Common myeloid progenitor, CD34-positive (primary cell): ENCODE measurements at regions not wholly inside any gene's neighbourhood (a gene's known extent, or its start where the extent isn't known, plus 50 kb on each side); places are given as distances from the start of the nearest gene placed in this dataset.

Experiments
- CTCF ChIA-PET: fragments of 350-600 bp; sonication (Branson Sonifier 250); formaldehyde crosslinking; loops from one replicate; lab custom pipeline; 2021; ENCODE audit warnings: antibody characterized with exemption; lab: Charles Lee
- POLR2A ChIA-PET: fragments of 350-600 bp; sonication (Branson Sonifier 250); formaldehyde crosslinking; loops from one replicate; lab custom pipeline; 2021; ENCODE audit warnings: antibody characterized with exemption; lab: Charles Lee
- DNase-seq, 3 donors: peaks; one replicate each; pipeline versions ENCODE4 v3.0.0 to v3.0.0-alpha.2; 2013
- H3K27ac ChIP-seq, 2 experiments: 1 replicate in 1 of 2; 2 replicates in 1 of 2; pipeline ENCODE4 v1.7.0; 2013; ENCODE audit warnings: inconsistent platforms in 2 of 2, low read length in 2 of 2, mild to moderate bottlenecking in 2 of 2, low read depth in 1 of 2, moderate library complexity in 1 of 2; ENCODE audit not compliant: severe bottlenecking in 2 of 2, insufficient read depth in 1 of 2, poor library complexity in 1 of 2
- H3K27me3 ChIP-seq, 5 experiments: replicated peaks in 2 of 5; 1 replicate in 3 of 5; 2 replicates in 2 of 5; pipeline versions ENCODE4 v1.6.1 to v1.7.0; 2013; ENCODE audit warnings: low read length in 4 of 5, mild to moderate bottlenecking in 2 of 5, moderate library complexity in 2 of 5, inconsistent platforms in 1 of 5; ENCODE audit not compliant: insufficient read depth in 5 of 5, control insufficient read depth in 4 of 5
- H3K36me3 ChIP-seq, 4 experiments: 1 replicate in 2 of 4; 2 replicates in 2 of 4; pipeline versions ENCODE4 v1.6.1 to v1.7.0; 2013; ENCODE audit warnings: low read length in 3 of 4, control low read depth in 1 of 4, mild to moderate bottlenecking in 1 of 4; ENCODE audit not compliant: control insufficient read depth in 4 of 4, insufficient read depth in 4 of 4
- H3K4me1 ChIP-seq, 4 experiments: 1 replicate in 3 of 4; 2 replicates in 1 of 4; pipeline versions ENCODE4 v1.6.1 to v1.7.1; 2013; ENCODE audit warnings: low read length in 3 of 4, mild to moderate bottlenecking in 3 of 4, control low read depth in 1 of 4, inconsistent platforms in 1 of 4, moderate library complexity in 1 of 4; ENCODE audit not compliant: control insufficient read depth in 4 of 4, insufficient read depth in 4 of 4; ENCODE audit errors: control extremely low read depth in 1 of 4
- H3K4me3 ChIP-seq, 7 experiments: 1 replicate in 4 of 7; 2 replicates in 3 of 7; pipeline versions ENCODE4 v1.5.1 to v1.7.0; 2013; ENCODE audit warnings: mild to moderate bottlenecking in 7 of 7, low read length in 6 of 7, moderate library complexity in 6 of 7, inconsistent platforms in 2 of 7, low read depth in 2 of 7, control low read depth in 1 of 7; ENCODE audit not compliant: insufficient read depth in 4 of 7, control insufficient read depth in 1 of 7; ENCODE audit errors: extremely low read depth in 1 of 7
- H3K9me3 ChIP-seq, 5 experiments: 1 replicate in 4 of 5; 2 replicates in 1 of 5; pipeline versions ENCODE4 v1.6.1 to v1.7.1; 2013; ENCODE audit warnings: low read length in 4 of 5, mild to moderate bottlenecking in 2 of 5, inconsistent platforms in 1 of 5, low read depth in 1 of 5, moderate library complexity in 1 of 5; ENCODE audit not compliant: control insufficient read depth in 4 of 5, insufficient read depth in 2 of 5; ENCODE audit errors: control extremely low read depth in 1 of 5
- WGBS: methylation state at CpG from one replicate; pipeline ENCODE4 v1.1.5; 2013; ENCODE audit not compliant: insufficient coverage; 5-methylcytosine and 5-hydroxymethylcytosine counted together

DNA sequence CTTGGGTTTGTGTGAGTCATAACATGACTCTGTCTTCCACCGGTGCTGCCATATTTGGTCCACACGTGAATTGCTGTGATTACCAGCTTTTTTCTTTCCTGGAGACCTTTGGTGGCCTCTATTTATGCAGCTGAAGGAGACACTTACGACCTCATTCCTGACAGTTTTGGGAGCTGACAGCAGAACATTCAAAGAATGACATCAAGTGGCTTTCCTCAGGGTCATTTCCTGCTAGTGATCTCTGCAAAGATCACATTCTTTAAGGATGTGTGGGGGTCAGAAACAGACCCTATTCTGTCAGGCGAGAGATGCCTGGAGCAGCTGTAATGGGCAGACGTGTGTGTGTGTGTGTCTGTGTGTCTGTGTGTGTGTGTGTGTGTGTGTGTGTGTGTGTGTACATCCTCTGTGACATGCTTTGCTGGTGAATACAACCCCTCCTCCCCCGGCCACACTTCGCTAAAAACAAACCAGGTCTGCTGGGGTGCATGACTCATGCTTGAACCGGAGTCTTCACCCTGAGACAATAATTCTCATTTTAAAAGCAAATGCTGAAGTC lies 115.6 kb downstream of the TMEM170B start:
- H3K27ac ChIP-seq = no peak overlapping the region
- no peaks in the 10 kb centered on the region for H3K36me3 ChIP-seq
- H3K4me1 ChIP-seq = peaks cover 0 to 11% (median 5%) of the 10 kb centered on the region in 4 experiments
- DNase-seq = peak; percentile 29 to 80 (median 73)
- H3K27me3 ChIP-seq = no peaks in the 10 kb centered on the region
- ChIA-PET CTCF (interaction anchor here (0.9 to 2.6 kb wide), 8 partner anchors 8 to 954 kb away, joined by 3 to 17 read pairs (median 5); partner anchors contain the start of gene EDN1), POLR2A (no interaction called here)
- WGBS = 70% methylated on average over 5 of the region's 8 CpGs
- no peak overlapping the region for H3K4me3 ChIP-seq
- peaks cover 0 to 7% (median 0%) of the 10 kb centered on the region in 5 experiments for H3K9me3 ChIP-seq

DNA sequence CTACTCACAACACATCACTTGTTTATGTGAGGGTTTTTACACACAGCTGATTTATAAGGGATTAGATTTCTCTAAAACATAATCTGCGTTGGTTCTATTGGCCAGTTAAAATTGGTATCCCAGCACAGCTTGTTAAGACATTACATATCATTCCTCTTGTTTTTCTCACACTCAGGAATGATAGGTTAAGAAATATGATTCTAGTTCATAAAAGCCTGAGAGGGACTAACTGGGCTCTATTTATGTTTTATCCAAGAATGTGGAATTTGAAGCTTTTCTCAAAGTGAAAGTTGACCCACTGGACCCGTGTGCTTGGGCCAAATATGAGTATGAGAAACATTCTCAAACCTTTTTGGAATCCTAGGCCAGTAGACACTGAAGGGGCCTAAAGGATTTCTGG lies 117.3 kb downstream of the TMEM170B start:
- Histone ChIP-seq H3K27ac (no peak overlapping the region), H3K9me3 (no peaks in the 10 kb centered on the region), H3K27me3 (no peaks in the 10 kb centered on the region), H3K4me1 (peaks cover 0 to 11% (median 5%) of the 10 kb centered on the region in 4 experiments), H3K4me3 (no peak overlapping the region), H3K36me3 (no peaks in the 10 kb centered on the region)
- no peak for DNase-seq
- ChIA-PET POLR2A (no interaction called here), CTCF (interaction anchor here (0.8 to 5.6 kb wide), 17 partner anchors 10 to 952 kb away, joined by 3 to 34 read pairs (median 5); partner anchors contain the start of gene EDN1)
- whole genome bisulfite sequencing = 100% methylated on average over 1 of the region's 2 CpGs

- ChIA-PET POLR2A (no interaction called here), CTCF (interaction anchor here (0.6 to 5.6 kb wide), 15 partner anchors 11 to 950 kb away, joined by 3 to 34 read pairs (median 4); partner anchors contain the start of gene EDN1)
- H3K27ac ChIP-seq = no peak overlapping the region
- no peaks in the 10 kb centered on the region for H3K9me3 ChIP-seq
- H3K36me3 ChIP-seq = no peaks in the 10 kb centered on the region
- H3K4me3 ChIP-seq = no peak overlapping the region
- DNase-seq = no peak
- no peaks in the 10 kb centered on the region for H3K27me3 ChIP-seq
- 97% methylated on average over 7 of the region's 7 CpGs for WGBS
- peaks cover 0 to 11% (median 5%) of the 10 kb centered on the region in 4 experiments for H3K4me1 ChIP-seq
These were observed 118.9 kb downstream of the TMEM170B start for GRCh38 chr6:11656491-11656890.

DNA sequence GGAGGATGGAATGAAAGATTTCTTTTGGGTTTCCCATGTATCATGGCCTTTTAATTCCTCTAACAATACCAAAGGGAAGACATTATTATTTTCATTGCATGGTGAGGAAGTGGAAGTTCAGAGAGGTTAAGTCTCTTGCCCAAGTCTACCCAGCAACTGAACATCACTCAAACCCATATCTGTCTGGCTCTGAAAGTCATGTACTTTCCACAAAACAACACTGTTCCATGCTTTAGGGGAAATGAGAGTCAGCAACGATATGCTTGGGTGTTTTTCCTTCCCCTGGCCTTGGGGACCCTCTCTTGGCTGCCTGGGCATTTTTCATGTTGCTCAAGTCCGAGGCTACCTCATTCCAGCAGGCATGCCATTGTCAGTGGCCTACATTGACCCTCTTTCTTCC lies 118.8 kb downstream of the ADTRP start:
- WGBS = 75% methylated on average over 2 of the region's 2 CpGs
- POLR2A ChIA-PET = no interaction called here
- no peak overlapping the region for H3K4me3 ChIP-seq

GRCh38 chr6:11662323-11662722 lies 116.3 kb downstream of the ADTRP start:
- H3K27ac ChIP-seq = no peak overlapping the region
- ChIA-PET POLR2A (no interaction called here), CTCF (no interaction called here)
- no peak overlapping the region for H3K4me3 ChIP-seq
- H3K36me3 ChIP-seq = no peaks in the 10 kb centered on the region
- peaks cover 0 to 4% (median 0%) of the 10 kb centered on the region in 5 experiments for H3K9me3 ChIP-seq
- DNase-seq = no peak
- H3K4me1 ChIP-seq = no peaks in the 10 kb centered on the region
- no CpG with 5 or more reads among the region's 1 CpG for WGBS
- no peaks in the 10 kb centered on the region for H3K27me3 ChIP-seq

More for the DNA sequence above, 118.8 kb downstream of the ADTRP start:
- CTCF ChIA-PET = no interaction called here
- peaks cover 0 to 3% (median 2%) of the 10 kb centered on the region in 4 experiments for H3K4me1 ChIP-seq
- H3K27ac ChIP-seq = no peak overlapping the region
- no peaks in the 10 kb centered on the region for H3K27me3 ChIP-seq
- H3K9me3 ChIP-seq = peaks cover 0 to 4% (median 0%) of the 10 kb centered on the region in 5 experiments
- no peak for DNase-seq
- H3K36me3 ChIP-seq = no peaks in the 10 kb centered on the region

DNA sequence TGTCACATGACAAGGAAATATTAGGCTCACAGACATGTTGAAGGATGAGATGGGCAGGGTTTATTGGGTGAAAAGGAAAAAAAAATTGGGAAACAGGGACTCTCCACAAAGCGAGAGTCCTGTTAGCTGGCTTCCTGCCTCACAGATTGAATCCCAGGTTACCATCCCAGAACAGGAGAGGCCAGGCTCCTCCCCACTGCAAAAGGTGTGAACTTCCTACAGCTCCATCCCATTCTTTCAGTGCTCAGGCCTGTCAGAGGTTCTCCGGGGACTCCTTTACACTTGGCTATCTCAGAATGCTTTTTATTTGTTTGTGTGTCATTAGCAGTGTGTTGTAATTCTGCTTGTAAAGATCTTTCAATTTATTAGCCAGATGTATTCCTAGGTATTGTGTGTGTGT lies 115.1 kb downstream of the ADTRP start:
- H3K9me3 ChIP-seq = peaks cover 0 to 4% (median 0%) of the 10 kb centered on the region in 5 experiments
- H3K36me3 ChIP-seq = no peaks in the 10 kb centered on the region
- H3K27ac ChIP-seq = no peak overlapping the region
- H3K4me1 ChIP-seq = no peaks in the 10 kb centered on the region
- ChIA-PET CTCF (no interaction called here), POLR2A (interaction anchor here (0.7 kb wide), 2 partner anchors 395 to 1048 kb away, joined by 3 to 4 read pairs; no protein-coding TSS in a partner anchor)
- no peak overlapping the region for H3K4me3 ChIP-seq
- no peaks in the 10 kb centered on the region for H3K27me3 ChIP-seq
- 100% methylated on average over 1 of the region's 2 CpGs for WGBS
- DNase-seq = no peak
